Hematopoietic multipotent progenitor cell treated with erythropoietin and hydrocortisone succinate and interleukin-3 and kit ligand, for 8 days (in vitro differentiated cells): ENCODE measurements at regions not wholly inside any gene's neighbourhood (a gene's known extent, or its start where the extent isn't known, plus 50 kb on each side); places are given as distances from the start of the nearest gene placed in this dataset.
"Not testable (repeated sequence)": the region's sequence is repeated elsewhere in the genome, so short reads cannot be mapped to it uniquely, and the experiment has no call there.

ENCODE experiments used
- DNase-seq: peaks from one replicate; pipeline ENCODE4 v3.0.0-alpha.2; 2015

DNA sequence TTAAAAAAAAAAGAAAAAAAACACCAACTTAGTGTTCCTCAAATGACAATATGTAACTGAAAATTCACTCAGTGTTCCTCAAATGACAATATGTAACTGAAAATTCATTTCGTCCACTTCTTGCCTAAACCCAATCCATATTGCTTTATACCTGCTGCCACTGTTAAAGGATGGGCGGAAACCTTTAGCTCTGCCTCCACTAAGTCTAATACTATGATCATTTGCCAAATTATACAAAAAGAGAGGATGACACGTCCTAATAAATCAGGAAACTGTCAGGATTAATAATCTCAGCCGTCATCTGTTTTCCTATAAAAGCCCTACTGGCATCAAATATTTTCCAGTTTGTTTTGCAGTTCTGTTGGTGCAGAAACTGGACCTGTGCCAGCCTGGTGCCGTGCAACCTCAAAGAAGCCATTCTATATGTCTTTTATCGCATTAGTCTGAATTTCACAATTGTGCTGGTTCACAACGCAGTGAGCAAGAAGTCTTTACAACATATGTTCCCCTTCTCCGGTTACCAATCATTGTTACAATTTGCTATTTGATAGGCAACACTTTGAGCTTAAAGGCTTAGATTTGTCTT, 160.4 kb upstream of the KCNH8 start:
- DNase-seq = no peak

DNA sequence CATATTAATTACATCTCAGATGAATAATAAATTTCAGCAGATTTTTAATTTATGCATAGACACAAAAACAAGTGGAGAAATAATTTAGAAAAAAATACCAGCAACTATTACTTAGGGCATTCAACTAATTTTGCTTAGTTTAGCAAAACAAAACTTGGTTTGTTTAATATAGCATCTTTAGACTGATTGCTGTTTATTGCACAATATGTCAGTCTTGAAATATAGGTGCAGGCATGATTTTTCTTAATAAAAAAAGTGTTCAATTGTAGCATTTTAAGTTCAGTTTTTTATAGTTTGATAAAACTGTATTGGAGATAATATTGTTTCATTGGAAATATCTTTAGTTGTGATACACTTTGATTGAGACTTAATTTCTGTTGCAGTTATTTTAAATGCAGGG, 161.2 kb upstream of the KCNH8 start:
- no peak for DNase-seq

DNA sequence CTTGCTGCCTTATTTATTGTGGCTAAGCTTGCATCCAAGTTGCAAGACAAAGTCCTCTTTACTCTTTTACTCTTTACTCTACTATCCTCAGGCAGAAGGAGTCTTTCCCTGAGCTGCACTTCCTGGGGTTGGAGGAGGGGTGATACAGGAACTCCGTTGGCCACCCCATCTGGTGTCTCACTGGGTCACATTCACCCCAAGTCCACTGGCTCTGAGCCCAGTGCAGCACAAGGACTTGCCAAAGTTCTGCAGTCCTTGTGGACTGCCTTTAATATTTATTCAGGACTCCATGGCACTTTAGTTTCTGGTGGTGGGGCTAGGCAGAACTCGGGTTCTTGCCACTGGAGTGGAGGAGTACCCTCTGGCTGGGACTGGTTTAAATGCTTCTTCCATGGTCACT, 165.4 kb upstream of the KCNH8 start:
- DNase-seq = no peak

DNA sequence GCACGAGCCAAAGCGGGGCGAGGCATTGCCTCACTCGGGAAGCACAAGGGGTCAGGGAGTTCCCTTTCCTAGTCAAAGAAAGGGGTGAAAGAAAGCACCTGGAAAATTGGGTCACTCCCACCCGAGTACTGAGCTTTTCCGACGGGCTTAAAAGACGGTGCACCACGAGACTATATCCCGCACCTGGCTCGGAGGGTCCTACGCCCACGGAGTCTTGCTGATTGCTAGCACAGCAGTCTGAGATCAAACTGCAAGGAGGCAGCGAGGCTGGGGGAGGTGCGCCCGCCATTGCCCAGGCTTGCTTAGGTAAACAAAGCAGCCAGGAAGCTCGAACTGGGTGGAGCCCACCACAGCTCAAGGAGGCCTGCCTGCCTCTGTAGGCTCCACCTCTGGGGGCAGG, 172.2 kb upstream of the KCNH8 start:
- DNase-seq = not testable (repeated sequence)

DNA sequence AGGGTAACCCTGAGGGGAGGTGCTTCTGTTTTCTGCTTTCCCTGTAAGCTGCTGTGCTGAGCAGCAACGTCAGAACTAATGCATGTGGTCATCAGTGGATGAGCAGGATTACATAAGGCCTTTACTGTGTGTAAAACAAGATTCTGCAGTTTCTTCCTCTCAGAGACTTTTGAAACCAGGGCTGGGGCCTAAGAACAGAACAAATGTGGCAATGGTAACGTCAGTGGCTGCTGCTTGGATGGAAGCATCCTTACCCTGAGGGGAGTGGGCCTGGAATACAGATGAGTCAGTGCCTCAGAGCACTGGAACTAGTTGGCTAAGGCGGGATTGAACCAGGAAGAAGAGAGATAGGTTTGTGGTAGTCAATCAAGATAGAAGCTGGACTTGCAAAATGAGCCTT, 180.2 kb upstream of the KCNH8 start:
- DNase-seq = no peak

DNA sequence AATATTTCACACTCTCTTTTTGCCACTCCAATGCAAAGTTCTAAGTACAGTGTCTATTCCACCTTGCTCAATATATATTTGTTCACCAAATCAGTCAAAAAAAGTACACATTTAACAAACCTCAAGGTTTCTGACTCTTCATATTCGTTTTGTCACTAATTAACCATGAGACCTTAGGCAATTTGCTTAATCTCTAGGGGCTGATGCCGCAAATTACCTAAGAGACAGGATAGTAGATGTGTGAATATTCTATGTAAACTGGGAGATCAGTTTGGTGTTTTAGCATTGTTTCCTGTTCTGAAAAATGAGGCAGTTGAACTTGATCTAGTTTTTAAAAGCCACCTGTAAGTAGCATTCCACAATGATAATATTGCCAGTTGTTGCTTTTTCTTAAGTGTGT, 182.5 kb upstream of the KCNH8 start:
- no peak for DNase-seq

DNA sequence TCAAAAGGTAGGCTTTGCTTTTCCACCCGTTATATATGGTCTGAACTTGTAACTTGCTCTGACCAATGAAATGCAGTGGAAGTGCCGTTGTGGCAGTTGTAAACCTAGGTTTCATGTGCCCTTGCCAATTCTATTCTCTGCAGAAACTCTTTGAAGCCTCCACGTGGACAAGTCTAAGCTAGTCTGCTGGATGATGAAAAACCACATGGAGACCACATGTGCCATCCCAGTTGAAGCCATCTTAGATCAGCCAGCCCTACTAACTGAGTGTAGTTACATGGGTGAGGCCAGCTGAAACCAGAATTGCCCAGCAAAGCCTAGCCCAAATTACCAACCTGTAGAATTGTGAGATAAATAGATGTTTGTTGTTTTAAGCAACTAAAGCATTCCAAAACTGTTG, 183.7 kb upstream of the KCNH8 start:
- DNase-seq = no peak

DNA sequence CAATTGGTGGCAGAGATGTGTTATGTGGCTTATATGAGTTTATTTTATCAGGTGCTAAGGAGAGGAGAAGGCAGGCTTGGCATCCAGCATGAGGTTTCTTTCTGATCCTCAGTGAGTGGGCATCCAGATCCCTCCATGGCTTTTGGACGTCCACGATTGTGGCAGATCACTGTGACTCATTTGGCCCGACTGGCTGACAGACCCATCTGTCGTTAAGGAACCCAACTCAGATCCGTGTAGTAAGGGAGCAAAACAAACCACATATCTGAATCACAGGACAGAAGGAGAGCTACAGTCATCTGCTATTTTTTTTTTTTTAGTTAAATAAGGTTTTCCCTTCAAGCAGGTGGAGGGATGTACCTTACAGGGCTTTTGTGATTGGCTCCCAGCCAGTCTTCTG, 197.0 kb upstream of the KCNH8 start:
- DNase-seq = no peak

DNA sequence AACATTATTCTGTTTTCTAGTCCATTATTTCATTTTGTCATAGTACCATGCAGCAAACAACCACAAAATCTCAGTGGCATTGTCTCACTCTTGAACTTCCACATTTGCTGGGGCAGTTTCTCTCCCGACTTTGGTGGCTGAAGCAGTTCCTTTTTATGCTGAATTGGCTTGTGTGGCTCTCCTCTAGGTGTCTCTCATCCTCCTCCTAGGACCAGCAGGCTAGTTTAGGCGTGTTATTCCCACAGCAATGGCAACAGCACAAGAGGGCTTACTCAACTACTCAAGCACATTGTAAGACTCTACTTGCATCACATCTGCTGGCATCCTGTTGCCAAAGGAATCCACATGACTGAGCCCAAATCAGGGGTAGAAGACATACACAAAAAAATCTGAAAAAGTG, 201.8 kb upstream of the KCNH8 start:
- DNase-seq = peak; percentile 3

DNA sequence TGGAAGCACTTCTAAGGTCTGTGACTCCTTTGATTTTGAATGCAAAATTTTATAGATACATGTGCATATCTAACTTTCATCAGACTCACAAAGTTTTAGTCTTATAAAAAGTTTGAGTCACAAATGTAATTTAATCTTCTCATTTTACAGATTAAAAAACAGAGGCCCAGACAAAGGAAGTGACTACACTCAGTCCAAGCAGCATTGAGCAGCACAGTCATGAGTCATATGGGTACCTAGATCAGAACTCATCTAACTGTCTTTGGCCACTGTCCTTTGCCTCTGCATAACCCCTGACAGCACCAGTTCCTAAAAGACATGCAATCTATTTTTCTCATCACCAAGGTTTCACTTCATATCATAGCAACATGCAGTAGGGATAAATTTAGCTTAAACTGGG, 210.7 kb upstream of the KCNH8 start:
- no peak for DNase-seq

DNA sequence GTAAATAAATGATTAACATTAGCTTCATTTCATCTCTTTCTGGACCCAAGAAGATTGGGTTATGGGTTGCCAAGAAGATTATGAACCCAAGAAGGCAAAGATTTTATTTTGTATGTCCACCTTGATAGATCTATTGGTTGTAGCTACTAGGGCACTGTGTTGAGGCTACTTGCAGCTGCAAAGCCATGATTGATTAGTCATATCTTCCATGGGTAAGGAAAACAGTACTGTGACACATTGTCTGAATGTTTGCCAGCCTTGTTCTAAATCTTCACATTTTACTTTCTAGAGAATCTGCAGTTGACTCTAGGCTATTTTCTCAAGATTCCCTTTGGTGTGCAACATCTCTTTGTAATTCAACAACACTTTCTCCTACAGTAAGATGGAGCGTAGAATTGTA, 229.2 kb upstream of the KCNH8 start:
- no peak for DNase-seq

DNA sequence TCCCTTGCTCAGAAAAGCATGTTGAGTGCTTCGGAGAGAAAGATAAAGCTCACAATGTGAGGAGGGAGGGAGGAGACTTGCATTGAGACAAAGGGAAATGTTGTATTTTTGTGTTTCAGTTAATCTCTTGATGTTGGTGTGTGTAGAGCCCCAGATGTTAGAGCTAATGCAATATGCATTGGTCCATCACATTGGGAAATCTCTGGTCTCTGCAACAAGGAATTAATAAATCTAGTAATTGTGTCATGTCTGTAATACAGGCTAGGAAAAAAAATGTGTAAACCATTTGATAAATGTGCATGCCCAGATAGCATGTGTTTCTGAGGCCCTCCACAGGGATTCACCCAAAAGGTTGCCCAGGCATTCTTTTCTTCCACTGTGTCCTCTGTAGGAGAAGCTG, 230.4 kb upstream of the KCNH8 start:
- DNase-seq = no peak

DNA sequence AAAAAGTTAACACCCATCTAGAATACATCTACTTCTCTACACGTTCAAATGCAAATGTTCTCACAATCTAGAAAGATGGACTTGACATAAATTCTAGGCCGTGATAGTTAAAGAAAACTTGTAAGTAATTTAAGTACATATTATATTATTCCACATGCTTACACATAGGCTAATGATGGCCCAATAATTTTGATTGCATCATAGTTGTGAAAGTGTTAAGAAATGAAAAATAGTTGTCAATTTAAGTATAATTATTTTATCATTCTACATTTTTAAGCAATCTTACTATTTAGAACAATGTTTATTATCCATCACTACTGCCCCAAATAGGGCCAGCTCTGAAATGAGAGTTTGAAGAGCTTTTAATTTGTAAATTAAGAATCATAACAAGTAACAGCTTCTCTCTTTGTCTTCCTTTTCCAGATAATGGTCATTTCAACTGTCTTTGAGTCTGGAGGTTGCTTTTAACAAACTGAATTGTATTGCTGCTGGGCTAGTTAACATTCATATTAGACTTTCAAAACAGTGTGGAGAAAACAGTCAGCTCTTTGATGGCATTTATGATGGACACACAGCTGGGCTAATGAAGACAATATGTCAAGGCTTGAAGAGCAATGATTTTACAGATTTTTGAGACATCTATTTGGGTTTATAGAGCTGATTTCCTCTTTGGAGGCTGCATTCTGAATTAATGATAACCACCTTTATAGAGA, 246.1 kb upstream of the KCNH8 start:
- DNase-seq = no peak

DNA sequence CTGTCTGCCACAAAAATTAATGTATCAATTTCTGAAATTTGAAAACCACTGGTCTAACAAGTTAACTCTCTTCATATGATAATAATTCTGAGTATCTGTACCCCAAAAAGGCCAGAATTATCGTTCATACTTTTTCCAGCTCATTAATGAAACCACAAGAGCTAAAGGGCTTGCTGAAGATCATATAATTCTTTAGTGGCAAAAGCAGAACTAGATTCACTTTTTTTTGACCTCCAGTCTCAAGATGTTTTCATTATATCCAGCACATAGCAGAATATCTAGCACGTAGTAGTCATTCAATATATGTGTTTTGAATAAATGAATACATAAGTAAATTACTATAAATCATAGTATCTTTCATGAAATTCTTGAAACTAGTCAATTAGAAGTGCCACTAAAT, 246.7 kb upstream of the KCNH8 start:
- DNase-seq = no peak

DNA sequence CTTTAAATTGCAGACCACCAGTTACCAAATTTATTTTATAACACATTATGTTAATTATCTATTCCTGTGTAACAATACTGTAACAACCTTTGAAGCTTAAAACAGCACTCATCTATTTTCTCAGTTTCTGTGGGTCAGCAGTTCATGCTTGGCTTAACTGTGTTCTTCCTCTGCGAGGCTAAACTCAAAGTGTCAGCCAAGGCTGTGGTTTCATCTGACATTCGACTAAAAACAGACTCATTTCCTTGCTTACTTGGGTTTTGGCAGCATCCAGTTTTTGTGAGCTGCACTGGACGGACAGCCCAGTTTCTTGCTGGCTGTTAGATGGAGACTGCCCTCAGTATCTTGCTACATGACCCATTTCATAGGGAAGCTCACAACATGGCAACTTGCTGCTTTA, 247.3 kb upstream of the KCNH8 start:
- DNase-seq = no peak

DNA sequence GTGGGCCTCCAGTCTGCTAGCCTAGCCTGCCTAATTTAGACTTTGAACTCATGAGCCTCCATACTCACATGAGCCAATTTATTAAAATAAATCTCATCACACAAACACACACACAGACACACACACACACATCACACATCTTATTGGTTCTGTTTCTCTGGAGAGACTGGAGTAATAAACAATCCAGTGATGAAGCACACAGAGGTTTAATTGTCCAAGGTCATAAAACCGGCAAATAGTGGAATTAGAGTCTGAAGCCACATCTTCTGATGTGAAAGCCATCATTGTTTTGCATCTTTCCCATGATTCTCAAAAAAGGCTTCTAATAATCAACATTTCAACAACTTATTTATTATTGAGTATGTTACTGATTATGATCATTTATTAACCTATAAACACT, 249.4 kb upstream of the KCNH8 start:
- DNase-seq = no peak

DNA sequence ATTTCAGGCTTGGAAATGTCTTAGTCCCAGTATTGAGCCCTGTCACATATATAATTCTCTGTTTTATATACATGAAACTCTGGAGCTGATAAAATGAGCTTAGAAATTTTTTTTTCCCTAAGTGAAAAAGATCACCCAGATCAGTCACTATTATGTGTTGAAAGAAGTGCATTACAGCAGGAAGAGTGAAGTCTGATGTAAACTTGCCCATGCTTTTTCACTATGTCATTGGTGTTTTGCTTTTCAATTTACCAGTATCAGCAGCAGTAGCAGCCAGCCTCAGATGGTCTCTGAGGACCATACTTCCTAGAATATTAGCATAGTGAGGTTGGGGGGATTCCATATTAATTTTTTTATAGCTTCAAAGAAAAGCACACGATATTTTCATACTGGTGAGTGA, 255.6 kb upstream of the KCNH8 start:
- no peak for DNase-seq

DNA sequence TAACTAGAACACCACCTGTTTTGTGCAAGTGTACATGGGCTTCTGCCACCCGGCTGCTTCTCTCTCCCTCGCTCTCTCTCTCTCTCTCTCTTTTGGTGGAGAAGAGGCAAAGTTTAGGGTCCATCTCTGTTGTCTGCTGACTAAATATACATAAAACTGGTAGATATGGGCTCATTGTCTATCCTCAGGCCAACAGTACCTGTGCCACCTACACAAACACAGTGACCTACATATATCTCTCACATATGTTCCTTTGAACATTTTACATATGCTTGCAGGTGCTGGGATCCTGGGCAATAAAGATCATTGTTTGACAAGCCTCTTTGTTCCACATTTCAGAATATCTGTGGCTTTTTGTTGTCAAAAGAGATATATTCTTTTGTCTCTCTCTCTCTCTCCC, 256.3 kb upstream of the KCNH8 start:
- no peak for DNase-seq

DNA sequence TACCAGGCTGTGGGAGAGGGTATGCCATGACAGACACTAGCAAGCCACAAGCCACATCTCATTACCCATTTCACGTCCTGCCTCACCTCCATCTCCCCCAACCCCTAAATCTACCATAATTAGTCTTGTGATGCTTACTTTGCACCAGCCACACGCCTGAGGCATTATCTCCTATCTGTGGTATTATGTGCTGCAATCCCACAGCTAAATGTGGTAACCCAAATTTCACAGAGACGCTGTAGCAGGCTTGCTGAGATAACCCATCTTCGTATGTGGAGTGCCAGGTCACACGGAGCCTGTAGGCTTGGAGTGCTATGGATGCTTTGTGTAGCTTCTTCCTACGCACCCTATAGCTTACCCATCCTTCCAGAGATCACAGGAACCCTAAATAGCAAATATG, 256.7 kb upstream of the KCNH8 start:
- DNase-seq = peak; percentile 23

DNA sequence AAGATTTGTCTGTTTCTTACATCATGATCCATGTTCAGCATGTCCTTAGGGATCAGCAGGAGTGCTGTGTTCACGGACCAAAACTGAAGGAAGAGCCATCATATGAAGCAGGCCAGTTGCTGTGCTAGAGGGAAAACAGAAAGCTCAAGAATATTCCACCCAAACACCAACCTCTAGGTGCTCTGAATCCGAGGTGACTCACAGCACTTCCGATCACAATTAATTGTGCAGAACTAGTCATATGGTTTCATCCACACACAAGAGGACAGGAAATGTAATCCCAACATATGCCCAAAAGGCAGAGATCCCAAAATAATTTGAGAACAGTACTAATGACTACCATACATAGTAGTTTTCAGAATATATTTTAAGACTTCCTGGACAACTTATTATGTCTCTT, 257.9 kb upstream of the KCNH8 start:
- DNase-seq = no peak

DNA sequence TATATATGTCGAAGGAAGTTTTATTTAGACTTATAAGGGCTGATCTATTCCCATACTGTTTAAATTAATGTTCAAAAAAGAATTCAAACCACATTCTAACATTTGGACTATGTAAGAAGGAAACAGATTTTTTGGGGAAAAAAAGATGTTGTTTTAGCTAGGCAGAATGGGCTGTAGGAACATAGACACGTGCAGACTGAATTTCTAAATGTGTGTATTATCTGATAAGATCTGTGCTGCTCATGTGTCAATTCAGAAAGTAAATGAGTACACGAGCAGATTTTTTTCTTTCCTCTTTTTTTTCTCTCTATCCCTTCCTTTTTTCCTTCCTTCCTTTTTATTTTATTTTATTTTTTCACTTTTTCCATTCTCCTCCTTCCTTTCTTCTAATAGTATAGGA, 259.5 kb upstream of the KCNH8 start:
- DNase-seq = no peak

DNA sequence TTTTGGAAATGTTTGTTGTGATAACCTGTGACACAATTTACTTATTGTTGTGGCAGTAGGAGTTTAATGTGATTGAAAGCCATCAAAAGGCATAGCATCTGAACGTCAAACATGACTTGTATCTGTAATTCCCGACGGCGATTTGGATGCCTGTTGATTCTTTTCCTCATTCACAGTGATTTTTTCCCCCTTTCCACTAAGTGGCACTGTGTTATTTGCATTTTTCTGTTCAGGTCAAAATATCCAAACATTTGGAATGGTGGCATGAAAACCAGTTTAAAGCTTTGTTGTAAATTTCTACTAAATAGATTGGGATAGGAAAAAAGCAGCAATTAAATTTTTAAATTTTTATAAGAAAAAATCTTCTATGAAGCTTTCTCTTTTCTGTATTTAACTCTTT, 259.9 kb upstream of the KCNH8 start:
- DNase-seq = no peak

DNA sequence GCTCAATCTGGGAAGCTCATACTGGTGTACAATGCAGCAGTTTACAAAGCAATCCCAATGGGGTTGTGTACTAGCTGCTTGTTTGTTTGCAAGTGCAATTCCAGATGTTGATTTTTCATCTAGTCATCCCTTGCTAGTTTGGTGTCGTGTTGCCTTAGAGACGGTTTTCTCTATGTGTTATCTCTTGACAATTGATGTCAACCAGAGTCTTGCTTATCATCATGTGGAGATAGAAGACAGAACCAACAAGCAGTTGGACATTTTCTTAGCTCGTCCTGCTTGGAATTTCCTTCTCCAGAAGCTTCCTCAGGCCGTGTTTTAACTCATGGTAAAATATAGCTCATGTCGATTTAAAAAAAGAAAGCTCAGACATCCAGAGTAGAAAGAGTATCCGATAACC, 262.0 kb upstream of the KCNH8 start:
- no peak for DNase-seq

DNA sequence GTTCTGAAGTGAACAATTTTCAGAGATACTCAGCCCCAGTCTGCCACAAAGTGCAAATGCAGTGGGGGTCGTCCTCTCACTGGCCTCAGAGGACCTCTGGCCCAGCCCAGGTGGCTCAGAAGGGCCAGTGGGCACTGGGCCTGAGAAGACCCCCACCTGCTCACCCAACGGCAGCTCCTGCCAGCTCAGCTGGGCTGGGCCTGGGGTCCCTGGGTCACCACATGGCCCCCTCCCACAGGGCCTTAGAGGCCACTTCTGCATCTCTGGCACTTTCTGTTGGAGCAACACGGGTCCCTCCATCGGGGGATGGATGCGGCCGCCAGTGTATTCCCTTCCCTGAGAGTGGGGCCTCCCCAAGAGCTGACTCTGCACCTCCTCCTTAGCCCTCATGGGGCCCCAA, 262.7 kb upstream of the KCNH8 start:
- no peak for DNase-seq

DNA sequence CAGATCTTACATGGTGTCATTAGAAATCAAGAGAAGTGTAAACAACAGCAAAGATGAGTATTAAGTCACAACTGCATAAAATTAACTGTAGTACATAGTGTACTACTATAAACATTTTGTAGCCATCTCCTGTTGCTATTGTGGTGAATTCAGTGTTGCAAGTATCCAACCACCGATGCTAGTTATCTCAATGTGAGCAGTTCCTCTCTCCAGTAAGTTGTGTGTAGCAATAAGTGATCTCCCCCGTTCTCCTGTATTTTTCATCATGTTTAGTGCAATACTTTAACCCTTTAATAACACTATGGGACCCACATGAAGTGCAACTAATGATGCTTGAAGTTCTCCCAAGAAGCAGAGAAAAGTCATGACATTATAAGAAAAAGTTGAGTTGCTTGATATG, 264.7 kb upstream of the KCNH8 start:
- peak; percentile 12 for DNase-seq
